ENCODE measurements at regions not wholly inside any gene's neighbourhood (a gene's known extent, or its start where the extent isn't known, plus 50 kb on each side); places are given as distances from the start of the nearest gene placed in this dataset.
"Not testable (repeated sequence)": the region's sequence is repeated elsewhere in the genome, so short reads cannot be mapped to it uniquely, and the experiment has no call there.

GRCh38 chr1:194833111-194833510, 1646.7 kb upstream of the B3GALT2 start:
- no peak overlapping the region for H2AFZ ChIP-seq (ENCODE audit: low read depth, low read length)
- H3K4me1 ChIP-seq (ENCODE audit: insufficient read depth, low read length) = no peaks in the 10 kb centered on the region
- no peak overlapping the region for H3K9ac ChIP-seq (ENCODE audit: low read depth, low read length)
- TF ChIP-seq EZH2 (IDR thresholded peaks at IDR 0.05; ENCODE audit: borderline replicate concordance, low read depth, low read length, severe bottlenecking) (no peak), CTCF (IDR thresholded peaks at IDR 0.05; ENCODE audit: borderline replicate concordance, extremely low read depth, low read length, poor library complexity, severe bottlenecking) (no peak)
- H4K20me1 ChIP-seq (ENCODE audit: insufficient read depth, low read length) = no peaks in the 10 kb centered on the region
- H3K36me3 ChIP-seq (ENCODE audit: insufficient read depth, low read length) = no peaks in the 10 kb centered on the region
- no peaks in the 10 kb centered on the region for H3K9me3 ChIP-seq (ENCODE audit: insufficient read depth, low read length, severe bottlenecking)
- H3K27me3 ChIP-seq (ENCODE audit: insufficient read depth, low read length, poor library complexity) = no peaks in the 10 kb centered on the region
- H3K27ac ChIP-seq (ENCODE audit: low read length) = no peak overlapping the region
- H3K79me2 ChIP-seq (ENCODE audit: insufficient read depth, low read length) = no peaks in the 10 kb centered on the region
- H3K4me2 ChIP-seq (ENCODE audit: insufficient read depth, low read length) = no peak overlapping the region
- no peak overlapping the region for H3K4me3 ChIP-seq (ENCODE audit: low read depth in 1 of 2, low read length in 2 of 2)
- ATAC-seq (ENCODE audit: insufficient read depth, low read depth) (no peak), DNase-seq (no peak)

GRCh38 chr1:194831595-194831994, 1645.2 kb upstream of the B3GALT2 start:
- not testable (repeated sequence) for H3K4me1 ChIP-seq (ENCODE audit: insufficient read depth, low read length); H3K79me2 ChIP-seq (ENCODE audit: insufficient read depth, low read length); H3K27ac ChIP-seq (ENCODE audit: low read length); H2AFZ ChIP-seq (ENCODE audit: low read depth, low read length); H3K9ac ChIP-seq (ENCODE audit: low read depth, low read length); H3K27me3 ChIP-seq (ENCODE audit: insufficient read depth, low read length, poor library complexity); H3K9me3 ChIP-seq (ENCODE audit: insufficient read depth, low read length, severe bottlenecking); H4K20me1 ChIP-seq (ENCODE audit: insufficient read depth, low read length); H3K4me2 ChIP-seq (ENCODE audit: insufficient read depth, low read length); DNase-seq; H3K4me3 ChIP-seq (ENCODE audit: low read depth in 1 of 2, low read length in 2 of 2); ATAC-seq (ENCODE audit: insufficient read depth, low read depth); H3K36me3 ChIP-seq (ENCODE audit: insufficient read depth, low read length)

- DNase-seq (no peak), ATAC-seq (ENCODE audit: insufficient read depth, low read depth) (no peak)
- Histone ChIP-seq H3K79me2 (ENCODE audit: insufficient read depth, low read length) (no peaks in the 10 kb centered on the region), H3K36me3 (ENCODE audit: insufficient read depth, low read length) (no peaks in the 10 kb centered on the region), H3K4me3 (ENCODE audit: low read depth in 1 of 2, low read length in 2 of 2) (no peak overlapping the region), H3K27me3 (ENCODE audit: insufficient read depth, low read length, poor library complexity) (no peaks in the 10 kb centered on the region), H4K20me1 (ENCODE audit: insufficient read depth, low read length) (no peaks in the 10 kb centered on the region), H3K4me1 (ENCODE audit: insufficient read depth, low read length) (no peaks in the 10 kb centered on the region), H3K9me3 (ENCODE audit: insufficient read depth, low read length, severe bottlenecking) (no peaks in the 10 kb centered on the region), H3K9ac (ENCODE audit: low read depth, low read length) (no peak overlapping the region), H2AFZ (ENCODE audit: low read depth, low read length) (no peak overlapping the region), H3K4me2 (ENCODE audit: insufficient read depth, low read length) (no peak overlapping the region), H3K27ac (ENCODE audit: low read length) (no peak overlapping the region)
- TF ChIP-seq CTCF (IDR thresholded peaks at IDR 0.05; ENCODE audit: borderline replicate concordance, extremely low read depth, low read length, poor library complexity, severe bottlenecking) (no peak), EZH2 (IDR thresholded peaks at IDR 0.05; ENCODE audit: borderline replicate concordance, low read depth, low read length, severe bottlenecking) (no peak)
Observed at GRCh38 chr1:194830387-194830786, 1644.0 kb upstream of the B3GALT2 start.

GRCh38 chr1:194829492-194829891, 1643.1 kb upstream of the B3GALT2 start:
- Histone ChIP-seq H3K27ac (ENCODE audit: low read length) (no peak overlapping the region), H3K79me2 (ENCODE audit: insufficient read depth, low read length) (no peaks in the 10 kb centered on the region), H3K9me3 (ENCODE audit: insufficient read depth, low read length, severe bottlenecking) (no peaks in the 10 kb centered on the region), H2AFZ (ENCODE audit: low read depth, low read length) (no peak overlapping the region), H3K4me3 (ENCODE audit: low read depth in 1 of 2, low read length in 2 of 2) (no peak overlapping the region), H3K36me3 (ENCODE audit: insufficient read depth, low read length) (no peaks in the 10 kb centered on the region), H3K9ac (ENCODE audit: low read depth, low read length) (no peak overlapping the region), H3K27me3 (ENCODE audit: insufficient read depth, low read length, poor library complexity) (no peaks in the 10 kb centered on the region), H4K20me1 (ENCODE audit: insufficient read depth, low read length) (no peaks in the 10 kb centered on the region), H3K4me2 (ENCODE audit: insufficient read depth, low read length) (no peak overlapping the region), H3K4me1 (ENCODE audit: insufficient read depth, low read length) (no peaks in the 10 kb centered on the region)
- DNase-seq (no peak), ATAC-seq (ENCODE audit: insufficient read depth, low read depth) (no peak)
- TF ChIP-seq CTCF (IDR thresholded peaks at IDR 0.05; ENCODE audit: borderline replicate concordance, extremely low read depth, low read length, poor library complexity, severe bottlenecking) (no peak), EZH2 (IDR thresholded peaks at IDR 0.05; ENCODE audit: borderline replicate concordance, low read depth, low read length, severe bottlenecking) (no peak)
